ENCODE measurements at regions not wholly inside any gene's neighbourhood (a gene's known extent, or its start where the extent isn't known, plus 50 kb on each side); places are given as distances from the start of the nearest gene placed in this dataset.

DNA sequence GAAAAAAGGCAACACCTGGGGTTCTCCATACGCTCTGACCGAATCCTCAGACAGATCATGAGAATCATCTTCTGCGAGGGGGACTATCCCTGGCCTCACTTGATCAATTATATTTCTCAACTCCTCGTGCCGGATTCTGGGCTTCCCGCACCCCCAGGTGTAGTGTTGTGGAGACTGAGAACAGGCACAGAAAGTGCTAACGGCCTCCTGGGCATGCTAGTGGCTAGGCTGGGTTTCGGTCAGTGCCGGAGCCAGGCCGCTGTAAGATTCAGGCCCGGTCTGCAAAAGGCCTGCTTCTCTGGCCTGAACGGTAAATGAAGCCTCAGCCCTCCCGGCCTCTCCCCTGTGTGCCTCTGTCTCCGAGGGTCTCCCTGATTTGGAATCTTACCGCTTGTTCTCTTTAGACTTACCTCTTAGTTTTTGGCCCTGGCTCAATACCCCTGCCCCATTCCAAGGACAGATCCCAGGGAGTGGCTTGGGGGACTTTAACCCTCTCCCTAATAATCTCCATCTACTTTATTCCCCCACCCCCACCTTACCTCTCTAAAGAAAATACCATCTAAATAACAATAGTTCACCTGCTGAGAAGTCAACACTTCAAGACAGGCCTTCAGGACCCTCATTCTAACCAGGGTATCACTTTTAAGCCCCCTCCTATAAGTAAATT is 79.0 kb upstream of the MEDAG start:
- Histone ChIP-seq H3K27me3 (ENCODE audit: insufficient read depth, low read length, poor library complexity) (no peaks in the 10 kb centered on the region), H4K5ac (ENCODE audit: low read length) (no peak overlapping the region)
- WGBS (ENCODE audit: extremely low coverage, insufficient coverage, low lambda C conversion rate), result no CpG with 5 or more reads among the region's 15 CpGs

GRCh38 chr13:30827578-30827925 is 78.5 kb upstream of the MEDAG start:
- no peak overlapping the region for H3K4me2 ChIP-seq (ENCODE audit: low read length)
- no peak overlapping the region for H4K5ac ChIP-seq (ENCODE audit: low read length)
- no peak overlapping the region for H3K4me3 ChIP-seq (ENCODE audit: low read length)
- H3K18ac ChIP-seq (ENCODE audit: low read length), result no peak overlapping the region
- no peak overlapping the region for H3K4ac ChIP-seq (ENCODE audit: low read depth, low read length)
- H2BK120ac ChIP-seq (ENCODE audit: low read depth, low read length), result no peak overlapping the region
- DNase-seq, result no peak
- no peaks in the 10 kb centered on the region for H3K36me3 ChIP-seq (ENCODE audit: control insufficient read depth, insufficient read depth, low read length)
- no peak overlapping the region for H4K8ac ChIP-seq (ENCODE audit: low read depth, low read length)
- no peaks in the 10 kb centered on the region for H3K27me3 ChIP-seq (ENCODE audit: insufficient read depth, low read length, poor library complexity)
- no peaks in the 10 kb centered on the region for H3K79me1 ChIP-seq (ENCODE audit: low read length)
- no peak overlapping the region for H2BK5ac ChIP-seq (ENCODE audit: low read length)
- H3K4me1 ChIP-seq (ENCODE audit: control insufficient read depth, low read depth, low read length), result peaks cover 8% of the 10 kb centered on the region
- H2AK5ac ChIP-seq (ENCODE audit: low read length), result no peak overlapping the region
- no CpG with 5 or more reads among the region's 3 CpGs for WGBS (ENCODE audit: extremely low coverage, insufficient coverage, low lambda C conversion rate)
- no peak overlapping the region for H3K56ac ChIP-seq (ENCODE audit: low read length)
- H3K79me2 ChIP-seq (ENCODE audit: control insufficient read depth, insufficient read depth, low read length), result no peaks in the 10 kb centered on the region
- H3K23ac ChIP-seq (ENCODE audit: low read length), result no peak overlapping the region
- H2BK15ac ChIP-seq (replicated peaks; ENCODE audit: low read depth), result no peak overlapping the region
- no peak overlapping the region for H3K9ac ChIP-seq (ENCODE audit: low read length)
- H3K27ac ChIP-seq (ENCODE audit: low read depth, low read length), result no peak overlapping the region

More for the DNA sequence above, 79.0 kb upstream of the MEDAG start:
- Histone ChIP-seq H3K9ac (ENCODE audit: low read length) (no peak overlapping the region), H2AK5ac (ENCODE audit: low read length) (no peak overlapping the region), H2BK15ac (replicated peaks; ENCODE audit: low read depth) (no peak overlapping the region), H3K27ac (ENCODE audit: low read depth, low read length) (no peak overlapping the region), H4K8ac (ENCODE audit: low read depth, low read length) (no peak overlapping the region), H3K4me1 (ENCODE audit: control insufficient read depth, low read depth, low read length) (peaks cover 8% of the 10 kb centered on the region), H2BK120ac (ENCODE audit: low read depth, low read length) (no peak overlapping the region), H3K79me2 (ENCODE audit: control insufficient read depth, insufficient read depth, low read length) (no peaks in the 10 kb centered on the region), H3K4me2 (ENCODE audit: low read length) (no peak overlapping the region), H3K56ac (ENCODE audit: low read length) (no peak overlapping the region), H3K79me1 (ENCODE audit: low read length) (no peaks in the 10 kb centered on the region), H3K36me3 (ENCODE audit: control insufficient read depth, insufficient read depth, low read length) (no peaks in the 10 kb centered on the region), H3K4ac (ENCODE audit: low read depth, low read length) (no peak overlapping the region), H3K4me3 (ENCODE audit: low read length) (no peak overlapping the region), H3K18ac (ENCODE audit: low read length) (peak overlapping the region; percentile 9), H2BK5ac (ENCODE audit: low read length) (no peak overlapping the region), H3K23ac (ENCODE audit: low read length) (no peak overlapping the region)
- DNase-seq, result no peak

DNA sequence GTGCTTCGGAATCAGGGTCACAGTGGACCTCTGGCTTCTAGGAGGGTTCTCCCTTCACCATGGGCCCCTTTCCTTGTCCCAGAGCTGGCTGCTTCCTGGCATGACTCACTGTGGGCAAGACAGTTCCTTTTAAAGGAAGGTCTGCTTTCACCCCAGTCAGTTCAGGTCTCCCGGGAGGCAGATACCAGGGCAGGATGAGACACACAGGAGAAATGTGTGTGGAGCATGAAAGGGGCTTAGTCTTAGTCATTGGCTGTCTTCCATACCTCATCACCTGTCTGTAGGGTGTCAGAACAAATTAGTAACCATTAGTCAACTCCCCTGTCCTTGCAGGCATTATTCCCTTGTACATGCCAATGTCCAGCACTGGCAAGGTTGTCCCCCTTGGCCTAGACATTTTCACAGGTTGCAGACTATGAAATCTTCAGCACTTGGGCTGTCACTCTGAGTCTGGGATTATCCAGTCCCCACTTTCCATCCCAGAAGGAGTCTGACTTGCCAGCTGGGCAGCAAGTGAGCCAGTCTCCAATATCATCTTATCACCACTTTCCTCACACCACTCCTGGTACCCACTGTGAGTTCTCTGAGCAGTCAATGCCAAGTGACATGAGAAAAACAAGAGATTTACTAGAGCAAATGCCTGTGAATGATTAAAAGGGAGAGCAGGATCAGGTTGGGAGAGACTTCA is 76.8 kb upstream of the MEDAG start:
- no peak overlapping the region for H4K5ac ChIP-seq (ENCODE audit: low read length)
- DNase-seq, result no peak
- no CpG with 5 or more reads among the region's 2 CpGs for WGBS (ENCODE audit: extremely low coverage, insufficient coverage, low lambda C conversion rate)
- H3K79me2 ChIP-seq (ENCODE audit: control insufficient read depth, insufficient read depth, low read length), result no peaks in the 10 kb centered on the region
- H2BK15ac ChIP-seq (replicated peaks; ENCODE audit: low read depth), result no peak overlapping the region
- H3K4me2 ChIP-seq (ENCODE audit: low read length), result no peak overlapping the region
- no peak overlapping the region for H3K18ac ChIP-seq (ENCODE audit: low read length)
- H3K36me3 ChIP-seq (ENCODE audit: control insufficient read depth, insufficient read depth, low read length), result no peaks in the 10 kb centered on the region
- H3K4me1 ChIP-seq (ENCODE audit: control insufficient read depth, low read depth, low read length), result peaks cover 8% of the 10 kb centered on the region
- H2BK5ac ChIP-seq (ENCODE audit: low read length), result no peak overlapping the region
- no peak overlapping the region for H3K27ac ChIP-seq (ENCODE audit: low read depth, low read length)
- no peak overlapping the region for H3K9ac ChIP-seq (ENCODE audit: low read length)
- H4K8ac ChIP-seq (ENCODE audit: low read depth, low read length), result no peak overlapping the region
- H2AK5ac ChIP-seq (ENCODE audit: low read length), result no peak overlapping the region
- H2BK120ac ChIP-seq (ENCODE audit: low read depth, low read length), result no peak overlapping the region
- H3K79me1 ChIP-seq (ENCODE audit: low read length), result no peaks in the 10 kb centered on the region
- no peak overlapping the region for H3K4ac ChIP-seq (ENCODE audit: low read depth, low read length)
- H3K27me3 ChIP-seq (ENCODE audit: insufficient read depth, low read length, poor library complexity), result no peaks in the 10 kb centered on the region
- H3K56ac ChIP-seq (ENCODE audit: low read length), result no peak overlapping the region
- H3K4me3 ChIP-seq (ENCODE audit: low read length), result no peak overlapping the region
- H3K23ac ChIP-seq (ENCODE audit: low read length), result no peak overlapping the region

- H3K27ac ChIP-seq (ENCODE audit: low read depth, low read length), result no peak overlapping the region
- H3K4me1 ChIP-seq (ENCODE audit: control insufficient read depth, low read depth, low read length), result peaks cover 5% of the 10 kb centered on the region
- no peak overlapping the region for H2AK5ac ChIP-seq (ENCODE audit: low read length)
These were observed 76.0 kb upstream of the MEDAG start for GRCh38 chr13:30829833-30830637.

DNA sequence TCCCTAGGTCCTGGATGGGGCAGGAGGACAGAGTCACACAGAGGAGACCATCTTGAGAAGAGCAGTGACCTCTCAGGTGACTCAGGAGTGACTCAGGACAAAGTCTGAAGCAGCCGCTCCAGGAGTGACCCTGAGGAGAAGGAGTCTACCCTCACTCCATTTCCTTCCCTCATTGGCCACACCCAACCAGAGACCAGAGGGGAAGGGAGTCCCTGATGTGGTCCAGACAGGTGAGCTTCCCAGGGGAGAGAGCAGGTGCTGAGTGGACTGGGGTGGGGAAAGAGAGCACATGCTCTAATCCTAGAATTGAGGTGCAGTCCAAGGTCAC is 75.5 kb upstream of the MEDAG start:
- no peak overlapping the region for H2BK5ac ChIP-seq (ENCODE audit: low read length)
- no peaks in the 10 kb centered on the region for H3K79me2 ChIP-seq (ENCODE audit: control insufficient read depth, insufficient read depth, low read length)
- no peak overlapping the region for H3K56ac ChIP-seq (ENCODE audit: low read length)
- no peak overlapping the region for H3K4me2 ChIP-seq (ENCODE audit: low read length)
- H3K9ac ChIP-seq (ENCODE audit: low read length), result no peak overlapping the region
- H2BK120ac ChIP-seq (ENCODE audit: low read depth, low read length), result no peak overlapping the region
- H3K27ac ChIP-seq (ENCODE audit: low read depth, low read length), result no peak overlapping the region
- H3K4me1 ChIP-seq (ENCODE audit: control insufficient read depth, low read depth, low read length), result peaks cover 2% of the 10 kb centered on the region
- DNase-seq, result no peak
- no peaks in the 10 kb centered on the region for H3K36me3 ChIP-seq (ENCODE audit: control insufficient read depth, insufficient read depth, low read length)
- H3K79me1 ChIP-seq (ENCODE audit: low read length), result no peaks in the 10 kb centered on the region
- H3K18ac ChIP-seq (ENCODE audit: low read length), result no peak overlapping the region
- no peak overlapping the region for H3K23ac ChIP-seq (ENCODE audit: low read length)
- no peaks in the 10 kb centered on the region for H3K27me3 ChIP-seq (ENCODE audit: insufficient read depth, low read length, poor library complexity)
- no peak overlapping the region for H2AK5ac ChIP-seq (ENCODE audit: low read length)
- no peak overlapping the region for H3K4me3 ChIP-seq (ENCODE audit: low read length)
- no CpG with 5 or more reads among the region's 1 CpG for WGBS (ENCODE audit: extremely low coverage, insufficient coverage, low lambda C conversion rate)
- H2BK15ac ChIP-seq (replicated peaks; ENCODE audit: low read depth), result no peak overlapping the region
- no peak overlapping the region for H4K5ac ChIP-seq (ENCODE audit: low read length)
- no peak overlapping the region for H3K4ac ChIP-seq (ENCODE audit: low read depth, low read length)
- no peak overlapping the region for H4K8ac ChIP-seq (ENCODE audit: low read depth, low read length)

More at GRCh38 chr13:30829833-30830637, 76.0 kb upstream of the MEDAG start:
- no peak overlapping the region for H3K23ac ChIP-seq (ENCODE audit: low read length)
- no peaks in the 10 kb centered on the region for H3K36me3 ChIP-seq (ENCODE audit: control insufficient read depth, insufficient read depth, low read length)
- no peak overlapping the region for H2BK5ac ChIP-seq (ENCODE audit: low read length)
- H3K79me1 ChIP-seq (ENCODE audit: low read length), result no peaks in the 10 kb centered on the region
- DNase-seq, result no peak
- H4K8ac ChIP-seq (ENCODE audit: low read depth, low read length), result no peak overlapping the region
- no peaks in the 10 kb centered on the region for H3K79me2 ChIP-seq (ENCODE audit: control insufficient read depth, insufficient read depth, low read length)
- H3K56ac ChIP-seq (ENCODE audit: low read length), result no peak overlapping the region
- no peak overlapping the region for H2BK15ac ChIP-seq (replicated peaks; ENCODE audit: low read depth)
- H3K27me3 ChIP-seq (ENCODE audit: insufficient read depth, low read length, poor library complexity), result no peaks in the 10 kb centered on the region
- no peak overlapping the region for H3K18ac ChIP-seq (ENCODE audit: low read length)
- H3K4me2 ChIP-seq (ENCODE audit: low read length), result no peak overlapping the region
- H3K9ac ChIP-seq (ENCODE audit: low read length), result no peak overlapping the region
- no peak overlapping the region for H3K4ac ChIP-seq (ENCODE audit: low read depth, low read length)
- no peak overlapping the region for H2BK120ac ChIP-seq (ENCODE audit: low read depth, low read length)
- no peak overlapping the region for H3K4me3 ChIP-seq (ENCODE audit: low read length)
- WGBS (ENCODE audit: extremely low coverage, insufficient coverage, low lambda C conversion rate), result no CpG with 5 or more reads among the region's 10 CpGs
- no peak overlapping the region for H4K5ac ChIP-seq (ENCODE audit: low read length)

Measured in mesendoderm (in vitro differentiated cells).